GM12878 (cell line): ENCODE measurements at regions not wholly inside any gene's neighbourhood (a gene's known extent, or its start where the extent isn't known, plus 50 kb on each side); places are given as distances from the start of the nearest gene placed in this dataset.

Experiments
- ATAC-seq: fragments of 200-7000 bp; cut with Tn5 transposase; 3 replicates; pipeline ENCODE4 v1.9.1; 2020; ENCODE audit warnings: mild to moderate bottlenecking, moderate library complexity
- BruUV-seq: library from RNA; stranded (reverse); fragments of 400-500 nt; replicated peaks from 2 replicates; lab custom pipeline; 2021; lab: Mats Ljungman, UMichigan
- CTCF ChIA-PET: fragments of 300-600 bp; sonication (Branson Sonifier 250); formaldehyde crosslinking; extraction: SDS; loops from one replicate; lab custom pipeline; 2021; ENCODE audit warnings: inconsistent platforms; lab: Yijun Ruan, JAX
- POLR2A ChIA-PET: fragments of 350-600 bp; formaldehyde crosslinking; extraction: SDS; loops from one replicate; lab custom pipeline; 2021; ENCODE audit warnings: inconsistent platforms; lab: Charles Lee
- RAD21 ChIA-PET: fragments of 300-600 bp; sonication (Branson Sonifier 250); formaldehyde crosslinking; loops from one replicate; lab custom pipeline; 2023; ENCODE audit warnings: antibody characterized with exemption; ENCODE audit not compliant: unreplicated experiment; lab: Charles Lee
- SMC1A ChIA-PET: fragments of 300-600 bp; sonication (Branson Sonifier 250); formaldehyde crosslinking; loops from one replicate; lab custom pipeline; 2023; ENCODE audit not compliant: unreplicated experiment, uncharacterized antibody; lab: Charles Lee
- DNase-seq: peaks from one replicate; pipeline ENCODE4 v3.0.0-alpha.2; 2011; ENCODE audit warnings: low read depth, low spot score
- FAIRE-seq: peaks from 3 replicates; lab custom pipeline; 2011; peaks lifted over from hg19 to GRCh38; lab: Jason Lieb, UNC
- H2AFZ ChIP-seq: 2 replicates; pipeline ENCODE4 v1.6.0; 2011; ENCODE audit warnings: low read depth, low read length, control low read depth; ENCODE audit not compliant: control insufficient read depth
- H3K27ac ChIP-seq: 2 replicates; pipeline ENCODE4 v1.5.1; 2011; ENCODE audit warnings: control low read depth; ENCODE audit not compliant: control insufficient read depth, insufficient read depth
- H3K27me3 ChIP-seq, 2 experiments: replicated peaks in 1 of 2; 2 replicates each; pipeline versions ENCODE4 v1.6.0 to v1.6.1; 2011; ENCODE audit warnings: low read length in 1 of 2; ENCODE audit not compliant: control insufficient read depth in 2 of 2, insufficient read depth in 2 of 2
- H3K36me3 ChIP-seq, 2 experiments: 2 replicates each; pipeline ENCODE4 v1.5.1; 2011; ENCODE audit warnings: low read length in 1 of 2; ENCODE audit not compliant: control insufficient read depth in 2 of 2, insufficient read depth in 2 of 2
- H3K4me1 ChIP-seq: 2 replicates; pipeline ENCODE4 v1.6.1; 2011; ENCODE audit warnings: mild to moderate bottlenecking, low read length, moderate library complexity, mixed read lengths; ENCODE audit not compliant: control insufficient read depth, insufficient read depth
- H3K4me2 ChIP-seq: 2 replicates; pipeline ENCODE4 v1.6.0; 2011; ENCODE audit warnings: control low read depth; ENCODE audit not compliant: control insufficient read depth, insufficient read depth
- H3K4me3 ChIP-seq: fragments of 200-600 bp; sonication (generic); 2 replicates; pipeline ENCODE4 v1.5.1; 2016
- H3K79me2 ChIP-seq: 2 replicates; pipeline ENCODE4 v1.6.0; 2011; ENCODE audit warnings: low read length; ENCODE audit not compliant: control insufficient read depth, insufficient read depth
- H3K9ac ChIP-seq: 2 replicates; pipeline ENCODE4 v1.8.0; 2011; ENCODE audit warnings: low read length, control low read depth, mixed read lengths; ENCODE audit not compliant: control insufficient read depth, insufficient read depth
- H3K9me3 ChIP-seq: replicated peaks from 3 replicates; pipeline ENCODE4 v1.5.1; 2011; ENCODE audit warnings: mild to moderate bottlenecking, low read length; ENCODE audit not compliant: control insufficient read depth, insufficient read depth
- H4K20me1 ChIP-seq: 2 replicates; pipeline ENCODE4 v1.6.0; 2011; ENCODE audit not compliant: control insufficient read depth, insufficient read depth
- BRCA1 ChIP-seq: IDR thresholded peaks from 2 replicates; pipeline ENCODE4 v1.6.1; 2011; ENCODE audit warnings: low read depth, low read length, improper control_type of control experiment
- CREM ChIP-seq: IDR thresholded peaks from 2 replicates; pipeline ENCODE4 v1.6.1; 2014; ENCODE audit warnings: antibody characterized with exemption, low read depth
- KLF5 ChIP-seq: fragments of 450-650 bp; IDR thresholded peaks from 2 replicates; pipeline ENCODE4 v1.6.1; 2014; ENCODE audit warnings: mild to moderate bottlenecking; ENCODE audit not compliant: partially characterized antibody
- MYB ChIP-seq: fragments of 150-350 bp; IDR thresholded peaks from 2 replicates; pipeline ENCODE4 v1.6.1; 2014; ENCODE audit warnings: mild to moderate bottlenecking, low read depth, low read length, borderline replicate concordance
- MYC ChIP-seq: IDR thresholded peaks from 2 replicates; pipeline ENCODE4 v1.6.1; 2011; ENCODE audit warnings: mild to moderate bottlenecking, low read length, moderate library complexity, inconsistent platforms; ENCODE audit not compliant: insufficient read depth, insufficient replicate concordance, insufficient read length, severe bottlenecking
- ZNF274 ChIP-seq: IDR thresholded peaks from one replicate; pipeline ENCODE4 v1.8.0; 2011; ENCODE audit not compliant: insufficient read length, insufficient read depth
- WGBS: methylation state at CpG from one replicate; pipeline ENCODE4 v1.1.6; 2016; ENCODE audit warnings: low lambda C conversion rate; ENCODE audit not compliant: insufficient replicate concordance, insufficient coverage; ENCODE audit errors: missing lambda C conversion rate; 5-methylcytosine and 5-hydroxymethylcytosine counted together
- in situ Hi-C: fragments of 300-500 bp; cut with MboI; formaldehyde crosslinking; loops from 9 replicates; pipeline ENCODE4 v1.14.3; 2018; ENCODE audit warnings: mixed read lengths
- intact Hi-C: fragments of 100-400 bp; cut with micrococcal nuclease; formaldehyde crosslinking; loops from one replicate; pipeline ENCODE4 v1.14.2; 2022; ENCODE audit not compliant: unreplicated experiment
- TF ChIP-seq, protein P1 (sequence below): fragments of 450-650 bp; formaldehyde crosslinking; IDR thresholded peaks from 2 replicates; pipeline ENCODE4 v1.4.0; 2020; ENCODE audit warnings: mild to moderate bottlenecking, moderate library complexity

DNA sequence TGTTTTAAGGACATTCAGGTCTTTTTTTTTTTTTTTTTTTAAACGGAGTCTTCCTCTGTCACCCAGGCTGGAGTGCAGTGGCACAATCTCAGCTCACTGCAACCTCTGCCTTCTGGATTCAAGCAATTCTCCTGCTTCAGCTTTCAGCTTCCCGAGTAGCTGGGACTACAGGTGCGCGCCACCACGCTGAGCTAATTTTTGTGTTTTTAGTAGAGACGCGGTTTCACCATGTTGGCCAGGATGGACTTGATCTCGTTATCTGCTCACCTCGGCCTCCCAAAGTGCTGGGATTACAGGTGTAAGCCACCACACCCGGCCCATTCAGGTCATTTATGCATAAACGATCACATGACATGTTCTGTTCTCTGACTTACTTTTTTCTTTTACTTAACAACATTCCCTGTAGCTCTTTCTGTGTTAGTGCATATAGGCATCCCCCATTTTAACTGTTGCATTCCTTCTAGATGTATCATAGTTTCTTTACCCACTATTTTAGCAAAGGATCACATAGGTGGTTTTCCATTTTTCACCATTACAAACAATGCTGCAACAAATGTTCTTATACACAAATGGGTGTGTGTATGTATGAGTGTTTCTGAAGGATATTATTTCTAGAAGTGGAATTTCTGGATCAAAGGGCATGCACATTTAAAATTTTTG is 74.2 kb downstream of the ARF6 start:
- H4K20me1 ChIP-seq, result no peaks in the 10 kb centered on the region
- no peak overlapping the region for H3K27ac ChIP-seq
- peaks cover 35% of the 10 kb centered on the region for H3K4me1 ChIP-seq
- H3K27me3 ChIP-seq, result no peaks in the 10 kb centered on the region
- no peak for DNase-seq
- intact Hi-C loops, result no loop called here
- ChIA-PET CTCF (interaction anchor here (1.4 kb wide), 1 partner anchor 87 kb away, joined by 6 read pairs; no protein-coding TSS in a partner anchor), SMC1A (interaction anchor here (0.8 to 1.0 kb wide), 2 partner anchors 12 to 33 kb away, joined by 3 read pairs; no protein-coding TSS in a partner anchor), RAD21 (interaction anchor here (0.5 to 1.0 kb wide), 3 partner anchors 35 to 101 kb away, joined by 3 read pairs; no protein-coding TSS in a partner anchor), POLR2A (interaction anchor here (0.8 kb wide), 1 partner anchor 15 kb away, joined by 3 read pairs; no protein-coding TSS in a partner anchor)
- BruUV-seq, result no TSS peak
- no peak for FAIRE-seq
- no peak for ATAC-seq
- H3K79me2 ChIP-seq, result no peaks in the 10 kb centered on the region
- H3K4me2 ChIP-seq, result no peak overlapping the region
- WGBS, result 92% methylated on average over 10 of the region's 11 CpGs
- H3K9ac ChIP-seq, result no peak overlapping the region
- TF ChIP-seq, protein P1, sequence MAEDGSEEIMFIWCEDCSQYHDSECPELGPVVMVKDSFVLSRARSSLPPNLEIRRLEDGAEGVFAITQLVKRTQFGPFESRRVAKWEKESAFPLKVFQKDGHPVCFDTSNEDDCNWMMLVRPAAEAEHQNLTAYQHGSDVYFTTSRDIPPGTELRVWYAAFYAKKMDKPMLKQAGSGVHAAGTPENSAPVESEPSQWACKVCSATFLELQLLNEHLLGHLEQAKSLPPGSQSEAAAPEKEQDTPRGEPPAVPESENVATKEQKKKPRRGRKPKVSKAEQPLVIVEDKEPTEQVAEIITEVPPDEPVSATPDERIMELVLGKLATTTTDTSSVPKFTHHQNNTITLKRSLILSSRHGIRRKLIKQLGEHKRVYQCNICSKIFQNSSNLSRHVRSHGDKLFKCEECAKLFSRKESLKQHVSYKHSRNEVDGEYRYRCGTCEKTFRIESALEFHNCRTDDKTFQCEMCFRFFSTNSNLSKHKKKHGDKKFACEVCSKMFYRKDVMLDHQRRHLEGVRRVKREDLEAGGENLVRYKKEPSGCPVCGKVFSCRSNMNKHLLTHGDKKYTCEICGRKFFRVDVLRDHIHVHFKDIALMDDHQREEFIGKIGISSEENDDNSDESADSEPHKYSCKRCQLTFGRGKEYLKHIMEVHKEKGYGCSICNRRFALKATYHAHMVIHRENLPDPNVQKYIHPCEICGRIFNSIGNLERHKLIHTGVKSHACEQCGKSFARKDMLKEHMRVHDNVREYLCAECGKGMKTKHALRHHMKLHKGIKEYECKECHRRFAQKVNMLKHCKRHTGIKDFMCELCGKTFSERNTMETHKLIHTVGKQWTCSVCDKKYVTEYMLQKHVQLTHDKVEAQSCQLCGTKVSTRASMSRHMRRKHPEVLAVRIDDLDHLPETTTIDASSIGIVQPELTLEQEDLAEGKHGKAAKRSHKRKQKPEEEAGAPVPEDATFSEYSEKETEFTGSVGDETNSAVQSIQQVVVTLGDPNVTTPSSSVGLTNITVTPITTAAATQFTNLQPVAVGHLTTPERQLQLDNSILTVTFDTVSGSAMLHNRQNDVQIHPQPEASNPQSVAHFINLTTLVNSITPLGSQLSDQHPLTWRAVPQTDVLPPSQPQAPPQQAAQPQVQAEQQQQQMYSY, result no peak
- TF ChIP-seq ZNF274 (no peak), MYB (no peak), CREM (no peak), KLF5 (no peak), MYC (no peak), BRCA1 (no peak)
- H3K4me3 ChIP-seq, result no peak overlapping the region
- H3K9me3 ChIP-seq, result no peaks in the 10 kb centered on the region
- no peak overlapping the region for H2AFZ ChIP-seq
- H3K36me3 ChIP-seq, result no peaks in the 10 kb centered on the region
- in situ Hi-C loops, result no loop called here
